K562 (cell line): ENCODE measurements at regions not wholly inside any gene's neighbourhood (a gene's known extent, or its start where the extent isn't known, plus 50 kb on each side); places are given as distances from the start of the nearest gene placed in this dataset.

Experiments
- ATAC-seq: fragments of 200-7000 bp; cut with Tn5 transposase; 3 replicates; pipeline ENCODE4 v1.9.1; 2020; ENCODE audit warnings: moderate library complexity
- BruUV-seq: library from RNA; stranded (reverse); fragments of 400-500 nt; replicated peaks from 2 replicates; lab custom pipeline; 2021; lab: Mats Ljungman, UMichigan
- CTCF ChIA-PET: fragments of 300-600 bp; formaldehyde crosslinking; extraction: SDS; loops from one replicate; lab custom pipeline; 2021; ENCODE audit warnings: low intra/inter-chr PET ratio; lab: Yijun Ruan, JAX
- POLR2A ChIA-PET: fragments of 300-600, 350-650 bp; sonication (Branson Sonifier 250); formaldehyde crosslinking; extraction: SDS; loops from one replicate; lab custom pipeline; 2021; ENCODE audit warnings: antibody characterized with exemption, inconsistent platforms; lab: Yijun Ruan, JAX
- DNase-seq, 4 experiments: peaks; one replicate each; pipeline versions ENCODE4 v3.0.0 to v3.0.0-alpha.2; 2011 to 2018; ENCODE audit warnings: low spot score in 3 of 4, mixed read lengths in 3 of 4; ENCODE audit errors: extremely low read depth in 1 of 4
- FAIRE-seq: peaks from 2 replicates; lab custom pipeline; 2011; peaks lifted over from hg19 to GRCh38; lab: Jason Lieb, UNC
- H2AFZ ChIP-seq: 2 replicates; pipeline ENCODE4 v1.6.0; 2011; ENCODE audit warnings: low read depth, low read length, control low read depth, inconsistent platforms
- H3K27ac ChIP-seq: fragments of 200-600 bp; 3 replicates; pipeline ENCODE4 v1.8.0; 2011; ENCODE audit warnings: low read depth, mild to moderate bottlenecking, control low read depth, inconsistent platforms, low read length, moderate library complexity, mixed read lengths; ENCODE audit errors: extremely low read depth
- H3K27me3 ChIP-seq, 2 experiments: fragments of 300-600 bp in 1 of 2; 2 replicates in 1 of 2; 3 replicates in 1 of 2; pipeline versions ENCODE4 v1.6.0 to v1.8.0; 2011; ENCODE audit warnings: inconsistent platforms in 2 of 2, low read length in 2 of 2, mild to moderate bottlenecking in 1 of 2, mixed read lengths in 1 of 2, moderate library complexity in 1 of 2; ENCODE audit not compliant: control insufficient read depth in 2 of 2, insufficient read depth in 2 of 2
- H3K36me3 ChIP-seq: fragments of 300-600 bp; 3 replicates; pipeline ENCODE4 v1.8.0; 2011; ENCODE audit warnings: mild to moderate bottlenecking, low read length, inconsistent platforms; ENCODE audit not compliant: control insufficient read depth, insufficient read depth
- H3K4me1 ChIP-seq, 2 experiments: fragments of 200-600 bp in 1 of 2; replicated peaks in 1 of 2; 2 replicates in 1 of 2; 3 replicates in 1 of 2; pipeline versions ENCODE4 v1.5.1 to v1.8.0; 2011; ENCODE audit warnings: inconsistent platforms in 2 of 2, low read length in 2 of 2, mild to moderate bottlenecking in 1 of 2, mixed read lengths in 1 of 2, moderate library complexity in 1 of 2; ENCODE audit not compliant: control insufficient read depth in 2 of 2, insufficient read depth in 2 of 2
- H3K4me2 ChIP-seq: 2 replicates; pipeline ENCODE4 v1.6.1; 2011; ENCODE audit warnings: low read length, control low read depth, inconsistent platforms, mixed read lengths; ENCODE audit not compliant: insufficient read depth
- H3K4me3 ChIP-seq: fragments of 200-600 bp; sonication (generic), shearing (Covaris generic); 2 replicates; pipeline ENCODE4 v1.5.1; 2016; ENCODE audit warnings: control low read depth, inconsistent platforms
- H3K79me2 ChIP-seq: fragments of 200-600 bp; 3 replicates; pipeline ENCODE4 v1.8.0; 2011; ENCODE audit warnings: low read length, inconsistent platforms; ENCODE audit not compliant: control insufficient read depth, insufficient read depth
- H3K9ac ChIP-seq, 2 experiments: 2 replicates each; pipeline versions ENCODE4 v1.6.0 to v1.6.1; 2011; ENCODE audit warnings: low read depth in 2 of 2, low read length in 2 of 2, control low read depth in 1 of 2, inconsistent platforms in 1 of 2, mild to moderate bottlenecking in 1 of 2, mixed read lengths in 1 of 2; ENCODE audit not compliant: insufficient read depth in 1 of 2
- H3K9me1 ChIP-seq: one replicate; pipeline ENCODE4 v1.6.0; 2011; ENCODE audit warnings: inconsistent platforms, mild to moderate bottlenecking, low read length, moderate library complexity; ENCODE audit not compliant: control insufficient read depth, insufficient read depth
- H3K9me3 ChIP-seq: replicated peaks from 2 replicates; pipeline ENCODE4 v1.5.1; 2011; ENCODE audit warnings: low read depth, low read length, inconsistent platforms; ENCODE audit not compliant: control insufficient read depth, insufficient read depth
- H4K20me1 ChIP-seq: replicated peaks from 2 replicates; pipeline ENCODE4 v1.6.1; 2011; ENCODE audit warnings: low read length, inconsistent platforms, mixed read lengths; ENCODE audit not compliant: control insufficient read depth, insufficient read depth
- ADNP ChIP-seq: fragments of 200-800 bp; sonication (Bioruptor generic); IDR thresholded peaks from 2 replicates; pipeline ENCODE4 v1.6.1; 2016; ENCODE audit warnings: missing genetic modification characterization, missing compliant biosample characterization
- BRCA1 ChIP-seq, 2 experiments: fragments of 450-650 bp in 1 of 2; sonication (generic) in 1 of 2; formaldehyde crosslinking in 1 of 2; IDR thresholded peaks; 2 replicates each; pipeline versions ENCODE4 v1.5.0 to v1.6.1; 2017 to 2020; ENCODE audit warnings: mild to moderate bottlenecking in 1 of 2, missing genetic modification reagents in 1 of 2
- CREM ChIP-seq: IDR thresholded peaks from 2 replicates; pipeline ENCODE4 v1.6.1; 2014; ENCODE audit warnings: antibody characterized with exemption, low read depth
- ETV1 ChIP-seq: fragments of 450-650 bp; conservative IDR thresholded peaks from 2 replicates; pipeline ENCODE4 v1.6.1; 2016; ENCODE audit warnings: missing genetic modification characterization, control low read depth, low read depth, missing compliant biosample characterization
- KDM2B ChIP-seq: fragments of 250-450 bp; sonication (Bioruptor Pico); IDR thresholded peaks from 2 replicates; pipeline ENCODE4 v1.8.0; 2021; ENCODE audit warnings: mild to moderate bottlenecking, moderate library complexity
- KDM5B ChIP-seq: fragments of 200-600 bp; sonication (generic); IDR thresholded peaks from 2 replicates; pipeline ENCODE4 v1.6.1; 2012; ENCODE audit warnings: low read depth, mild to moderate bottlenecking, moderate library complexity, low read length, control low read depth, inconsistent platforms; ENCODE audit not compliant: insufficient replicate concordance
- MEF2D ChIP-seq: conservative IDR thresholded peaks from 2 replicates; pipeline ENCODE4 v1.6.1; 2016; ENCODE audit warnings: low read depth, missing genetic modification characterization, missing compliant biosample characterization
- MTF1 ChIP-seq: fragments of 250-450 bp; sonication (Bioruptor Pico); IDR thresholded peaks from 2 replicates; pipeline ENCODE4 v1.9.0; 2021; ENCODE audit warnings: moderate library complexity, mild to moderate bottlenecking, inconsistent platforms, borderline replicate concordance
- RERE ChIP-seq: sonication (generic); formaldehyde crosslinking; IDR thresholded peaks from 2 replicates; pipeline ENCODE4 v1.8.0; 2023; ENCODE audit warnings: missing genetic modification reagents, mild to moderate bottlenecking, borderline replicate concordance
- SAFB ChIP-seq: fragments of 200-400 bp; formaldehyde crosslinking; IDR thresholded peaks from 2 replicates; pipeline ENCODE4 v1.6.1; 2017; ENCODE audit warnings: low read depth, low read length, borderline replicate concordance
- THAP7 ChIP-seq: fragments of 250-450 bp; sonication (Bioruptor Pico); IDR thresholded peaks from 2 replicates; pipeline ENCODE4 v1.5.0; 2021
- ZNF124 ChIP-seq: sonication (generic); formaldehyde crosslinking; IDR thresholded peaks from 2 replicates; pipeline ENCODE4 v1.8.1; 2022; ENCODE audit warnings: missing genetic modification reagents
- ZNF239 ChIP-seq: fragments of 250-450 bp; sonication (Bioruptor Pico); IDR thresholded peaks from 2 replicates; pipeline ENCODE4 v1.4.0; 2020; ENCODE audit warnings: mild to moderate bottlenecking
- ZSCAN29 ChIP-seq: fragments of 450-650 bp; IDR thresholded peaks from 2 replicates; pipeline ENCODE4 v1.6.1; 2017
- in situ Hi-C: fragments of 300-500 bp; cut with MboI; formaldehyde crosslinking; loops from 4 replicates; pipeline ENCODE4 v1.15.0; 2018; ENCODE audit warnings: inconsistent platforms, mixed read lengths
- intact Hi-C: fragments of 100-400 bp; cut with micrococcal nuclease; formaldehyde crosslinking; loops from 2 replicates; pipeline ENCODE4 v1.14.2; 2022
- TF ChIP-seq, protein P1 (sequence below), 2 experiments: fragments of 450-650 bp; conservative IDR thresholded peaks; 2 replicates each; pipeline ENCODE4 v1.6.1; 2017; ENCODE audit warnings: mild to moderate bottlenecking in 2 of 2, moderate library complexity in 2 of 2

GRCh38 chr14:28703482-28703881 lies 63.1 kb upstream of the FOXG1 start (continued):
- TF ChIP-seq KDM5B: no peak
- no peak for TF ChIP-seq MEF2D
- TF ChIP-seq BRCA1 (IDR thresholded peaks at IDR 0.05): no peak
- TF ChIP-seq BRCA1 (CRISPR knock-in tag; IDR thresholded peaks at IDR 0.05): no peak
- no peak for TF ChIP-seq ZSCAN29
- TF ChIP-seq, all 486 proteins: peak for 0

GRCh38 chr14:28704153-28704552 lies 62.4 kb upstream of the FOXG1 start:
- Histone ChIP-seq H3K4me1 (no peaks in the 10 kb centered on the region), H3K36me3 (no peaks in the 10 kb centered on the region), H3K79me2 (no peaks in the 10 kb centered on the region), H3K27me3 (no peaks in the 10 kb centered on the region), H3K9ac (no peak overlapping the region)
- intact Hi-C loops: no loop called here
- no peak for FAIRE-seq
- CTCF ChIA-PET: no interaction called here
- POLR2A ChIA-PET: no interaction called here
- no peak for DNase-seq
- no peak for TF ChIP-seq MTF1
- no peak for TF ChIP-seq KDM2B (CRISPR knock-in tag)
- no peak for TF ChIP-seq CREM
- TF ChIP-seq ETV1 (tag): no peak
- no peak for TF ChIP-seq THAP7
- TF ChIP-seq, protein P1, sequence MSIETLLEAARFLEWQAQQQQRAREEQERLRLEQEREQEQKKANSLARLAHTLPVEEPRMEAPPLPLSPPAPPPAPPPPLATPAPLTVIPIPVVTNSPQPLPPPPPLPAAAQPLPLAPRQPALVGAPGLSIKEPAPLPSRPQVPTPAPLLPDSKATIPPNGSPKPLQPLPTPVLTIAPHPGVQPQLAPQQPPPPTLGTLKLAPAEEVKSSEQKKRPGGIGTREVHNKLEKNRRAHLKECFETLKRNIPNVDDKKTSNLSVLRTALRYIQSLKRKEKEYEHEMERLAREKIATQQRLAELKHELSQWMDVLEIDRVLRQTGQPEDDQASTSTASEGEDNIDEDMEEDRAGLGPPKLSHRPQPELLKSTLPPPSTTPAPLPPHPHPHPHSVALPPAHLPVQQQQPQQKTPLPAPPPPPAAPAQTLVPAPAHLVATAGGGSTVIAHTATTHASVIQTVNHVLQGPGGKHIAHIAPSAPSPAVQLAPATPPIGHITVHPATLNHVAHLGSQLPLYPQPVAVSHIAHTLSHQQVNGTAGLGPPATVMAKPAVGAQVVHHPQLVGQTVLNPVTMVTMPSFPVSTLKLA (conservative IDR thresholded peaks at IDR 0.05): no peak
- TF ChIP-seq ZNF239 (CRISPR knock-in tag): no peak
- no peak for TF ChIP-seq ZNF124 (CRISPR knock-in tag)
- TF ChIP-seq SAFB: no peak
- no peak for TF ChIP-seq RERE
- TF ChIP-seq ADNP (tag): no peak
- TF ChIP-seq ZSCAN29: no peak
- TF ChIP-seq, all 486 proteins: peak for 0
- Histone ChIP-seq H3K4me2 (no peak overlapping the region), H3K9me1 (no peaks in the 10 kb centered on the region), H3K27ac (no peak overlapping the region), H2AFZ (no peak overlapping the region), H4K20me1 (no peaks in the 10 kb centered on the region), H3K9me3 (no peaks in the 10 kb centered on the region), H3K4me3 (no peak overlapping the region)
- BruUV-seq: no TSS peak
- no peak for ATAC-seq
- in situ Hi-C loops: no loop called here
